ACHN (cell line): ENCODE measurements at regions not wholly inside any gene's neighbourhood (a gene's known extent, or its start where the extent isn't known, plus 50 kb on each side); places are given as distances from the start of the nearest gene placed in this dataset.

Experiments
- DNase-seq: peaks from one replicate; pipeline ENCODE4 v3.0.0-alpha.2; 2015
- in situ Hi-C: cut with HindIII; loops from 2 replicates; pipeline ENCODE4 v1.10.0; 2017; ENCODE audit warnings: low sequenced_read_pairs, low pct_ligation_motif_present, low pct_unique_long_range_greater_than_20kb

DNA sequence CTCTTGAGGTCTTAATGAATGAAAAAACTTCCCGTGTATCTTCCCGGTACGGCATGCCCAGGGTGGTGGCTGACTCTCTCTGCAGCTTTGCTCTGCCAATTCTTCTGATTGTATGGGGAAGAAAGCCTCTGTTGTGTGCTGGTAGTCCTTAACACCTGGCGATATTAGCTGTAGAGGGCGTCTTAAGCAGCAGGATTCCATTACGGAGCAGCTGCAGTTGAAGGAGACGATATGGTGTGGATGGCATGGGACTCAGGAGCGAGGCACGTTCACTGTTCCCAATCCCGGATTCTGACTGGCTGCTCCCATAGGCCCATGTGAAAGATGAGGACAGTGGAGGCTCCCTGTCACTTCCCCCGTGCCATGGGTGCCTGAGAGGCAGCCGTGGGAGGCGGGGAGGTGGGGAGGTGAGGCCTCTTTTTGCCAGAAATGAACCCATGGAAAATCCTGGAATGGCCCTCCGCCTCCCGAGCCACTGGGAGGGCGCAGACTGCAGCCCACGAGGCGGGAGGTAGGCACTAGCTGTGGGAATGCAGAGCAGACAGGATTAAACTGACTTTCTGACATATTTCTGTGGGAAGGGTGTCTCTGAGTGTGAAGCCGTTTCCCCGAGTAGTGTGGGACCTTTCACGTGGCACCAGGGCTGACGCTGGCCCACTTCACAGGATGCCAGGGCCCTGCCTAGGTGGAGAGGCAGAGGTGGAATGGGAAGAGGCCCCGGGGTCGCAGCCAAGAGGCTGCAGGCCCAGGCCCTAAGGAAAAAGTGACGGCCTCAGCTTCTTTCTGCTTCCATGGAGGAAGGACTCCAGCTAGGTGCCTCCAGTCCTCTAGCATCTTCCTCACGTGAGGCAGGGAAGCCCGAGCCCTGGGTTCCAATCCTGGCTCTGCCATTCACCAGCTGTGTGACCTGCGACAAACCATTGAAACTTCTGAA, 121.4 kb upstream of the CD82 start:
- DNase-seq = no peak
- in situ Hi-C loops = no loop called here

DNA sequence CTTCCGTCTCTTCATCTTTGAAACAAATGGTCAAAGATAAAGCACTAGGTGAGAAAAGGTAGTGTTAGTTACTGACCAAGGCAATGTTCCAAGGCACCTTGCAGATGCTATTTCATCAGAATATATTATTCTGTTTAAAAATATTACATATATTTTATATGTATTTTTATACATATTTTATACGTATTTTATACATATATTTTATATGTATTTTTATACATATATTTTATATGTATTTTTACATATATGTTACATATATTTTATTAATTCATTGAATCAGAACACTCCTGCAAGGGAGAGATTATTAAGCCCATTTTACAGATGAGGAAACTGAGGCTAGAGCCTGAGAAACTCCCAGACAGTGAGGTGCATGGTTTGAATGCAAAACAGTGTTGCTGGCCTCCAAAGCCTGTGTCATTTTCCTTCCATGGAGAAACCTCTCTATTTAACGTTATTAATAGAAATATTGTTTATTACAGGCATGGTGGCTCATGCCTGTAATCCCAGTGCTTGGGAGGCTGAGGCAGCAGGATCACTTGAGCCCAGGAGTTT, 120.6 kb upstream of the CD82 start:
- in situ Hi-C loops = no loop called here
- DNase-seq = no peak

DNA sequence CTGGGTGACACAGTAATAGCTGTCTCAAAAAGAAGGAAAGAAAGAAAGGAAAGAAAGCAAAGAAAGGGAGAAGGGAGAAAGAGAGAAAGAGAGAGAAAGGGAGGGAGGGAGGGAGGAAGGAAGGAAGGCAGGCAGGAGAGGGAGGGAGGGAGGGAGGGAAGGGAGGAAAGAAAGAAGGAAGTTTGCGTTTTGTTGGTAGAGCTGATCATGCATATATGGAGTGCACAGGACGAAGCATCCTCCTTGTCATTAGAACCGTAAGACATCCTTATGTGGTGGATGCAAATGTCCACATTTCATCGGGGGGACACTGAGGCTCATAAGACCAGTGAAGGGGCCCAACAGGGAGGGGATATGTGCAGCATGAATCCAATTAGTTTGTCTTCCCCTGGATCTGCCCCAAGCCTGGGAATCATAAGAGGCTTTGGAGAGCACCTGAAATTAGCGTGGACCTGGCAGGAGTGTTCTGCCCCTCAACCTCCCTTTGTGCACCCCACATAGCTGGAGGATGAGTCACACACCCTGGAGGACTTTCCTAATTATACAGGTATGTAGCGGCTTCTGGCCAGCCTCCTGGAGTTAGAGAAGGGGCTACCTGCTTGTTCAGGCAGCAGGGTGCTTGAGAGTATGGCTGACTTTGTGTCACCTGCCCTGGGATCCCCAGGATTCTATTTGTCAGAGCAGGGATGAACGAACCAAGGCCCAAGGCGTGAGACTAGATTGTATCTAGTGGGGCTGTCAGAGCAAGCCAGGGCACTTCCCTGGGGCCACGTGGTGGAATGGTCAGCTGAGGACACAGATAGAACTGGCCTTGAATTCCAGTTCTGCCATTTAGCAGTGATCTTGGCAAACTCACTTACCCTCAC, 119.7 kb upstream of the CD82 start:
- peak; percentile 1 for DNase-seq
- in situ Hi-C loops = no loop called here

DNA sequence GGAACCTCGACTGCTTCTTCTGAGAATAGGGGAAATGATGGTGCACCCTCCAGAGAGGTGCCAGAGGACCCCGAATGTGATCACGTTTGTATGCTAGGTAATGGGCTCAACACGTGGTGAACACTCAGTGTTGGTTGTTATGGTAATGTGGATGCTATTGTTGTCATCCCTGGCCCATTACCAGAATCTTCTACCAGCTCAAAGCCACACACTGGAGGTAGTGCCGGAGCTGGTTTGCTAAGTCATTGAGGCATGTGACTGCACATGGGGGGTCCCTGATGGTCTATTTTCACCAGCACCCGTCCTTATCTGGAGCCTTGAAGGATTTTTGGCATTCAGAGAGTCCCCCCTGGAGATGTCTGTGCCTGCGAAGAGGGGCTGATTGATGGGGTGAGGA, 119.1 kb upstream of the CD82 start:
- in situ Hi-C loops = no loop called here
- DNase-seq = no peak

DNA sequence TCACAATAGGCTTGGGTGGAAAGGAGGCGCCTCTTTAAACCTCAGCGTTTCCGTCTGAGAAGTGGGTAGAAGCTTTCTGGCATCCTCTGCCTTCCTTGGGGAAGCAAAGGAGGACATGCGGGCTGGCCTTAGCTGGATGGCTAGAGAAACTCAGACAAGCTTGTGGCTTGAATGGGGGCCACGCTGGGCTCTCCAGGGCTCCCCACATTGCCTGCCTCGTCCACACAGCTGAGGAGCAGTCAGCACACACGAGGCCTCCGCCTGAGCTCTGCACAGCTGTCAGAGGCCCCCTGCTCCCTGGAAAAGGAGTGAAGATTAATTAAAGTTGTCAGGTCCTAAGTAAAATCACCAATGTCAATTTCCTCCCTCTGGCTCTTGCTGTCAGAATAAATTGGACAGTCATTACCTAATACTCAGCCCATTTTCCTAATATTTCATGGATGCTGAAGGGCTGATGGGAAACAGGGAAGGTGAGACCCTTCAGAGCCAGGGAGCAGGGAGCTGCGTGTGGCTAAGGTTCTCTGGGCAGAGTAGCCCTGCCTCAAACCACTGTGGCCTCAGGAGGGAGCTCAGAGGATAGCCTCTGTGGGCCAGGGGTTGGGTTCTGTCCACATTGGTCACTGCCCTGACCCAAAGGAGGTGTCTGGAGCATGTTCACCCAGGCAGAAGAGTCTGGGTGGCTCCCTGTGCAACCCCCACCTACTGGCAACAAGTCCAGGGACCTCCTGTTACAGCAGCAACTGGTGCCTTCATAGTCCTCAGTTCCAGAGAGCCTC, 118.3 kb upstream of the CD82 start:
- no peak for DNase-seq
- in situ Hi-C loops = no loop called here

DNA sequence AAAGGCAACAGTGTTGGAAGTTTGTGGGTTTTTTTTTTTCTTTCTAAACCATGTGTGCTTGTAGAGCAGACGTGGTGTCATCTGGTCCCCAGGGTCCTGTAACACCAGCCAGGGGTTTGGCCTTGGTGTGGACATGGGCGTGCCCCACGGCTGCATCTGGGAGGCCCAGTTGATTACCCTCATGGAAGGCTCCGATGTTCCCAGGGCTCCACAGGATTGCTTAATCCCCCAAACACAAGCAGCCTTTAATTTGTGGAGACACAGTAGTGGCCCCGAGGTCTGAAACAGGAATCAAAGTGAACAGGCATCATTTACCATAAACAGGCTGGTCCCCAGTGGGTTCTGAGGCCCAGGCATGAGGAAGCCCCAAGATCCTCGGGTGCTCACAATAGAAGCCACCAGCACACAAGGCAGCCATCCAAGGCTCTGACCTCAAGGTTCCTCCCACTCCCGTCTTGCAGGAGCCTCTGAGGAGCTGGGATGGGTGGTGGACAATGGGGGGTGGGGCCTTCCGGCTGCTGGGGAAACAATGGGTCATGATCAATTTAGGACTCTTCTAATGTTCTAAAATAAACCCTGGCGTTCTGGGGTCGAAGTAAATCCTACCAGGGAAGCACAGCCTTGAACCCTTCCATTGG, 115.0 kb upstream of the CD82 start:
- in situ Hi-C loops = no loop called here
- DNase-seq = no peak

DNA sequence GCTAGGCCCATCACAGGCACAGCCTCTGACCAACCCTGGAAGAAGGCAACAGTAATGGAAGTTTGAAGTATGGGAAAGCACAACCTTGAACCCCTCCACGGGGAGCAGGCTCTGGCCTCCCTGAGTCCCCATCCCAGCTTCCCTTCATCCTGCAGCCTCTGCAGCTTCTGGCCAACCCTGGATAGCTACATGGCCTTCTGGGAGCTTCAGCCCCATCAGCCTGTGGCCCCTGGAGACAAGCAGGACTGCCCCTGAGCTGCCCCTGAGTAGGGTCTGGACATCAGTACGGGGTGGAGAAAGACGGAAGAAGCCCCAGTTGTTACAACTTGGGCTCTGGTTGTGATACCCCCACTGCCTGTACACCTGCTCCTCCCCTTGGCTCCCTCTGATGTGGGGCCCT, 113.8 kb upstream of the CD82 start:
- DNase-seq = no peak
- in situ Hi-C loops = no loop called here

DNA sequence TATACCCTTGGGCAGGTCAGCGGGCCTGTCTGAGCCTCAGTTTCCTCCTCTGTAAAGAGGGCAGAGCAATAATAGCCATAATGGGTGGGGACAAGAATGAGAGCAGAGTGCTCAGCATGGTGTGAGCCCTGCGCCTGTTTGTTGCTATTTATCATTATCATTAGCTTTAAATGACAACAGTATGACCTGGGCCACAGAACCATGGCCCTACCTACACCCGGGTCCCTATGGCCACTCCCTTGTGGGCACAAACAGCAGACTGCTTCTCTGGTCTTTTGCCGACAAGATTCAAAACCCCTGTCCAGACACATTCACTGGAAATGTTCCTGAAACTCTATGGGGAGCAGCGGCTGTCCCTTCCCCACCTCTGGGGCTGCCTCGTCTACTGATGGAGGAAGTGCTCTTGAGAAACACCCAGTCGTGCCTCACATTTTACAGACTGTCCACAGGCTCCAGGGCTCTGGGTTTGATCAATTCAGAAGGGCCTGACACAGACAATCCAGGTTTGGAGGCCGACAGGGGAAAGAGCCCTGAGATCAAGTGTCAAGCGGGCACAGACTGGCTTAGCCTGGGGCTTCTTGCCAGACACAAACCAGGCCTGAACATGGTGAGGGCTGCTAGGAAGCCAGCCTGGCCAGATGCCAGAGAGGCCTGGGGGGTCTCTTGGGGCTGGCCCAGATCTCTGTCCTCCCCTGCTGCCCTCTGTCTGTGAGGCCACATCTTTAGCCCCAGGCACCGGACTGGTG, 112.5 kb upstream of the CD82 start:
- in situ Hi-C loops = no loop called here
- no peak for DNase-seq

DNA sequence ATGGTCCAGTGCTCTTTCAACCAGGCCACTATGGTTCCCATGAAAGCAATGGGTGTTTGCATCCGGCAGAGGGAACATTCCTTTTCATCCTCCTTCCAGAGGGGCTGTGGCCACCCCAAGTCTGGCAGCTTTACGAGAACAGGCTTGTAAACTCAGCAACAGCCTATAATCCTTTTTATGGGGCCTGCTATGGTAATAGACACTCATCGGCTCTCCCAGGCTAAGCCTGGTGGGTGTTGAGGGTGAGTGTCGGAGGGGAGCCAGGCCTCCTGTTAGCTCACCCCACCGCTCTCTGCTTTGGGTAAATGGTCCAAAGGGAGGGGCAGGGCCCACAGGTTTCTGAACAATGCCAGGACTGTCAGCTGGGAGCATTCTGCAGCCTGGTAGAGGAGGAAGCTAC, 111.6 kb upstream of the CD82 start:
- in situ Hi-C loops = no loop called here
- no peak for DNase-seq

DNA sequence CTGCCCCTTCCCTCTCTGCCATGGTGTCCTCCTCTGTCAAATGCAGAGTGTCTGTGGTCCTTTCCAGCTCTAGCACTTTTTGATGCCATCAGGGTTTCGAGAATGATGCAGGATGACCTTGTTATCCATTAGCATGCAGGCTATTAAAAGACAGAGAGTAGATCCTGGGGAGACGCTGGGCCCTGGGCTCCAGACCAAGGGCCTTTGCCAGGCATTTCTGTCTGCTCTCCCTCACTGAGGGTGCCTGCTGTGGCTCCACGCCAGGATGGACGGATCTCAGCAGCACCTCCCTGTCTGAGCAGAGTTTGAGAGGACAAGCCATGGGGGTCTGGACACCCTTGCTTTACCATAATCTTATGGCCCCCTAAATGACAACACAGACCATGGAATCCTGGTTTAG, 110.8 kb upstream of the CD82 start:
- in situ Hi-C loops = no loop called here
- no peak for DNase-seq

DNA sequence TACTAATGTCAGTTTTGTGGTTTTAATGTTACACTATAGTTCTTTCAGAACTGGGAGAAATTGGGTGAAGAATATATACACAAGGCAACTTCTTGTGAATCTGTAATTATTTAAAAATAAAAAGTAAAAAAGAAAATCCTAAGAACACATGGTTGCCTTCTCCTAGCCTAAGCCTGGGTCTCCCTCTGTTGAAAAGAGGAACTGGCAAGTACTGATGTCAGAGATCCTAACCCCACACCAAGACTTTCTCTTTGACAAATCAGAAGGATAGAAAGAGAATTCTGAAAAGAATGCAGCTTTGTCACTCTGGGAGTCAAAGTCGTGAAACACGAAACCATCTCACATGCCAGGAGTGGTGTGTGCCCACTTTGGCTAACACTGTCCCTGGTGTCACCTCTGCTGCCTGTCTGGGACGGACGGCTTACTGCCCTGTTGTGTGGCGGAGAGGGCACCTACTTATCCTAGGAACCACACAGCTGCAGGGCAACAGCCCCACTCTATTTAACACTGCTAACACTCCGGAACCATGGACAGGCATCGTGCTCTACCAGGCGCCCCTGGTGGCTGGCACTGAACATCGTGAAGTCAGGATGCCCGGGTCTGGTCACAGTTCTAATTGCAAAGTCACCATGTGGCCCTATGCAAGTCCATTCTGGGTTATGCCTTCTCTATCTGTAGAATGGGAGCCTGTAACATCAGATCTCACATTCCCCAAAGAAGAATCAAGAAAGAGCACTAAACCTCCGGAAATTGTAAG, 108.7 kb upstream of the CD82 start:
- DNase-seq = peak; percentile 8
- in situ Hi-C loops = no loop called here

DNA sequence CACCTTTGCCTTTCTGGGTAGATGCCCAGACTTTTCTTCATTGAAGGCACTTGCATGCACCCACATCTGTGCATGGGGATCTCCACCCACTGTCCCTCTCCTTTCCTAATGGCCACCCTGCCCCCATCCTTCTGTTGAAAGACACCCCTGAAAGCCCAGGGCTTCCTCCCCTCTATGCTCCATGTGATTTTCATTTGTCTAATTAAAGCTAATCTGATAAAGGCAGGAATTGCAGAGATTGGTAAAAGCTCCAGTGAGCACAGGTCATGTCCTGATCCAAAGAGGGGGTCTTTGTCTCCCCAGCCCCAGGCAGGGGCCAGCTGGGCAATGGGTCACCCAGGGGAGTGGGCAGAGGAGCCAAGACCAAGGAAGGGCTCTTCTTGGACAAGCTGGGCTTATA, 107.6 kb upstream of the CD82 start:
- in situ Hi-C loops = no loop called here
- DNase-seq = no peak

DNA sequence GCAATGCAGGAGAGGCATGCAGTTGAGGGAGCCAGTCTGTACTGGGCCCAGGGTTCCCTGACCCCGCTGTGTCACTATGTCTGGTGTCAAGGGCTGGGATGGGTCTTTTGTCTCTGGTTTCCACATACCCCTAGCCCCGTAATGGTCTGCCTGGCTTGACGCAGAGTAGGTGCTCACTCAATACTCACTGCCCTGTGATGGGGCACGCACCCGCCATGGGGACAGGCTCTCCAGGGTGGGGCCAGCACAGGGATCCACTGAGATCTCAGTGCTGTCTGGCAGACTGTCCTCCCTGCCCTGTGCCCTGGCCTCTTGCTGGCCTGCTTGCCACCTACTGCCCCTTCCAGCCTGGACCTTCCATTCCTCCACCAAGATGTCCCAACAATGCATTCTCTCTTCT, 101.7 kb upstream of the CD82 start:
- no peak for DNase-seq
- in situ Hi-C loops = no loop called here

DNA sequence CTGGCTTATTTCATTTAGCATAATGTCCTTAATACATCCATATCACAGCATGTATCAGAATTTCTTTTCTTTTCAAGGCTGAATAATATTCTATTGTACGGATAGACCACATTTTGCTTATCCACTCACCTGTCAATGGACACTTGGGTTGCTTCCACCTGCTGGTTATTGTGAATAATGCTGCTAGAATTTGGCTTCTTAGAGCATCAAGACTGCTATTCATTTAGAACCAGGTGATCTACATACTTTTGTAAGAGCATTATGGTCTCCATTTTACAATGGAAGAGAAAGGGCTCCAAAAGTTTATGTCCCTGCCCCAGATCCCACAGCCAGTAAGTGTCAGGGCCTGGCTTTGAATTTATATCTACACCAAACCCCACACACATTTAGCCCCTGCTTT, 100.7 kb upstream of the CD82 start:
- peak; percentile 40 for DNase-seq
- in situ Hi-C loops = no loop called here

DNA sequence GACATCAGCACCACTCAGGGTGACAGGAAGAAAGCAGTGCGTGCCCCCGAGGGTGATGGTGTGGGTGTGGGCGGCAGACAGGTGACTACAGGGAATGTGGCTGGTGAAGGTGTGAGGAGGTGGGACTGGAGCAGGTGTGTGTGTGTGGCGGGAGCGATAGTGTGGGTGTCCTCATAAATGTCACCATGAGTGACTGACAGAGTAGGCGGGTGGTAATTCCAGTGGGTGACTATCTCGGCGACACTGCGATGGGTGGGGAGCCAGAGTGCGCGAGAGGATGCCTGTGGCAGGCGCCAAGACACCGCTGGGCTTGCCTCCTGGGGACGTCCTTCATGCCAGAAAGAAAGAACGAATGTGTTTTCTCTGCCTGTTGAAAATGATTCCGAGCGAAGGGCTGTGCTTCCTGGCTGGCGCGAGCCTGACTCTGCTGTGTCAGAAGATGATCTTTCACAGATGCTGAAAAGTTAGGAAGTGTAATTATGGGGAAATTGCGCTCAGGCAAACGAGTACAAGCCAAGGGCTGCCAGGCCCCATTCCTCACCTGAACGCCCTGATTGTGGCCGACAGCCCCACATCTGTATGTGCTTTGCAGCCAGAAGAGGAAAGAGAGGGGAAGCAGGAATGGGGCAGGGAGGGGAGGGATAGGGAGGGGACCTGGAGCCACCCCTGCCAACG, 98.8 kb upstream of the CD82 start:
- DNase-seq = no peak
- in situ Hi-C loops = no loop called here

DNA sequence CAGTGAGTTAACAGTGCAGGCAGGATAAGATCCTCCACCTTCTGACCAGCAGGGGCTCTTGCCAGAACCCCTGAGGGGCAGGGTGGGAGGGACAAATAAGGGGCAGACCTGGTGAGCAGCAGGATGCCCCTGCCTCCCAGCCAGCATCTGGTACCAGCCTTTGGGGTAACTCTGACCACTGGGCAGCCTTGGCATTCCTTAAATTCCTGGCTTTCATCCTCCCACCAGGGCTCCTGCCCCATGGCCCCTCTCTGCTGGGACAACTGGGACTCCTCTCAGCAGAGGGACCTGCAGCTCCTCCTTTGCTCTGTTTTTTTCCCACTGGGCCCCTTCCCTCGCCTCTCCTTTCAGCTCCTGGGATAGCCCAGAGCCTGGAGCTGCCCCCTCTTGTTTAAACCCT, 98.0 kb upstream of the CD82 start:
- in situ Hi-C loops = no loop called here
- no peak for DNase-seq

DNA sequence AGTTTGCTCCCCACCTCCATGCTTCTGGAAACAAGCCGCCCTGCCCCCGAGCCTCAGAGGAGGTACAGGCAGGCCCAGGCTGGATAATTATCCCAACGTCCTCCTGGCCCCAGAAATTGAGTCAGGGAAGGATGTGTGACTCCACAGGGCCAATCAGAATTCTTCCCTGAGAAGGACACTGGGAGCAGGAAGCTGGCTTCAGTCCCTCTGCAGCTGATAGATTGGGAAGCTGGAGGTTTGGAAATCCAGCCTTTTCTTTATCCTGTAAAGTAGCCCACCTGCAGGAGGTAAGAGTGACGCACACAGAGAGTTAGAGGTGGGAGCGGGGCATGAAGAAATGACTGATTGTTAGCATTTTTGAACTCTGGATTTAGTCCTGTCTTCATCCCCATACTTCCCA, 97.5 kb upstream of the CD82 start:
- in situ Hi-C loops = no loop called here
- DNase-seq = no peak
